HG03575 (cell line): ENCODE measurements at regions not wholly inside any gene's neighbourhood (a gene's known extent, or its start where the extent isn't known, plus 50 kb on each side); places are given as distances from the start of the nearest gene placed in this dataset.

Source experiments
- ATAC-seq: cut with Tn5 transposase; IDR thresholded peaks from one replicate; pipeline ENCODE4 v1.9.1; 2021; ENCODE audit not compliant: unreplicated experiment, insufficient number of reproducible peaks, low FRiP score; ENCODE audit errors: extremely low read depth

DNA sequence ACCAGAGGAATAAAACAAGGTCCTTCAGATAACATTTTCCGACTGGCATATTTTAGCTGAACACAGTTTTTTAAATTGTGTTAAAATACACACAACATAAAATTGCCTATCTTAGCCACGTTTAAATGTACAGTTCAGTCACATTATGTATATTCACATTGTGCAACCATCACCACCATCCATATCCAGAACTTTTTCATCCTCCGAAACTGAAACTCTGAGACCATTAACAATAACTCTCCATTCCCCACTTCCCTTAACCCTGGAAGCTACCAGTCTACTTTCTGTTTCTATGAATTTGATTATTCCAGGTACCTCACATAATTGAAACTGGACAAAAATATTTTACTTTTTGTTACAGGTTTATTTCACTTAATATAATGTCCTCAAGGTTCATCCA lies 213.3 kb downstream of the ETS1 start:
- no peak for ATAC-seq

DNA sequence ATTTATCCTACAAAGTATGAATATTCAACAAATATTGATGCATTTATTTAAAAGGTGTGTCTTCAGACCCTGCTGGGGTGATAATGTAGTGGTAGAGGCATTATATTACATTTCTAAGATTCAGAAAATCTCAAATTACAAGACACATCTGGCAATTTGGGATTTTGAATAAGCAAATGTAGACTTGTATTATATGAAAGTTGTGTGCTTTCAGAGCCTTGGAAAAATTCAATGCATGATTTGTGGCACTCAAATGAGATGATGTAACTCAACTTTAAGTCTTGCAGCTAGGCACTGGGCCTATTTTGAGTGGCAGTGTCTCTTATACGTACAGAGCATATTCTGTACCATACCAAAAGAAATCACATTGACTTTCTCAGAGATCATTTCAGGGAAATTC lies 214.4 kb downstream of the ETS1 start:
- no peak for ATAC-seq

DNA sequence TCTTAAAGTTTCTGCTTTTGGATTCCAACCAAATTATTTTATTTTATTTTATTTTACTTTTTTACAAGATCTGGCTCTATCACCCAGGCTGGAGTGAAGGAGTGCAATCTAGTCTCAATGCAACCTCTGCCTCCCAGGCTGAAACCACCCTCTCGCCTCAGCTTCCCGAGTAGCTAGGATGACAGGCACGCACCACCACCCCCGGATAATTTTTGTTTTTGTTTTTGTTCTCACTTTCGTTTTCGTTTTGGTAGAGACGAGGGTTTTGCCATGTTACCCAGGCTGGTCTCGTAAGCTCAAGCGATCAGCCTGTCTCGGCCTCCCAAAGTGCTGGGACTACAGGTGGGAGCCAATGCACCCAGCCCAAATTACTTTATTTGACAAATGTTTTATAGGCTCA lies 219.8 kb downstream of the ETS1 start:
- no peak for ATAC-seq

DNA sequence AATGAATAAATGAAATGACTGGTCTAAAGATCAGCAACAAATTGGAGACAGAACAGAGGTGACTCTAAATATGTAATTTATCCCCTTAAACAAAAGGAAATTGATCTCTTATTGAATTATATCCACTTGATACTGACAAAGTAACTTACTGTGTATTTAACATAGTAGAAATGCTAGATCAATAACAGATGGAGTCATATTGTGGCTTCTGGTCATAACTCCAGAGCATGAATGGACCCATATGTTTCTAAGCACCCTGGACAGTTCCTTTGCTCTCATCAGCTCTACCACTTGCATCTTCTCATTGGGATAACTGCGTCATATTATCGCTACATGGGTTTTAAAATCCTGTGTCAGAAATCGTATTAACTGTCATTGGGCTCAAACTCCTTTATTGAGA lies 222.3 kb downstream of the ETS1 start:
- no peak for ATAC-seq

DNA sequence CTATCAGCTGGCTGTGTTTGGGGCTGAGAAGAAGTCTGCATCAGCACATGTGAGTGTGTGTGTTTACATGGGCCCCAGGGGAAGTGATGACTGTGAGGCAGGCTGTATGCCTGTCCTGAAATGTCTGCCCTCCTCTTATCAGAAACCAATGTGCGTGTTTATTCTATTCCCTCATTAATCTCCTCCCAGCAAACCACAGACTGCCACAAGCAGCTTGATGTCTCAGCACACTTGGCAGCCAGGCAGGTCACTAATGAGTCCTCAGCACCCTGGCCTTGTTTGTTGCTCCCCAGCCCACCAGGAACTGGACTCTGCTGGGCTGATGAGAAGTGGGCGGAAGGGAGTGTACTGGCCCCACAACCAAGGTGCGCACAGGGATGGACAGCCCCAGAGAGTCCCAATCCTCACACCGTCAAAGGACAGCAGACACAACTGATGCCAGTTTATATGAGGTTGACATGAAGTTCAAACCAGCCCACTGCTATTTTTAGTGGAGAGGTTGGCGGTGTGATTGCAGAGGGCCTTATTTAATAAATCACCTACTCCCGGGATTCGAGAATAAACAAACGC lies 225.8 kb downstream of the ETS1 start:
- ATAC-seq, result no peak

DNA sequence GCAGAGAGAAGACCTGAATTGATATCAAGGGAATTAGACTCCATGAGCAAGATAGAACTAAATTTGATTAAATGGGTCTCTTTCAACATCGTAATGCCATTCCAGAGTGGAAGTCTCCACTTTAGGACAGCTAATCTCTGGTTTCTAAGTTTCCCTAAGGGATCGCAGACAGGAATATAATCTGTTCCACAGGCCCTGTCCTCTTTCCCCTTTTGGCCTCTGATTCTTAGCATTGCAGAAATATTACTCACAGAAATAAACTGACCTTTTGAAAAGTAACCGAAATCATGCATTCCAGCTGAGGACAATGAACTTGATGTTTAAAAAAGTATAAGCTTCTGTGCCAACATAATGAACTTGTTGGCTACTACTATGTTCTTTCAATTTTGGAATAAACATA lies 227.8 kb downstream of the ETS1 start:
- ATAC-seq, result no peak

DNA sequence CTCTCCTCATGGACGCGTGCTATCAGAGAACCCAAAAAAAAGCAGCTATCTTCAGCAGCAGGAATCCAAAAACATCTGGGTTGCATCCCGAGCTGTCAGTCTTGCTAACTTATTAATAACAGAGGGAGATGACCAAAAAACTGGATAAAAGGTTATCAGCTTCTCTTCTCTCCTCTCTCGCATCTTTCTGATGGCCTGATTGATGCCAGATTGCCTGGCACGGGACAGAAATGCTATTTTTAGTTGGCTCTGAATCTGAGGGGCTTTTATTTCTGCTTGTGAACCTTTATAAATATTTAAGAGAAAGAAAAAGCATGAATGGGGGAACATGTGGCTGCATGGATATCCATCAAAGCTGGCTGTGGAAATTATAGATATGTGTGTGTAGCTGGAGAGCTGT lies 230.3 kb downstream of the ETS1 start:
- ATAC-seq, result no peak

DNA sequence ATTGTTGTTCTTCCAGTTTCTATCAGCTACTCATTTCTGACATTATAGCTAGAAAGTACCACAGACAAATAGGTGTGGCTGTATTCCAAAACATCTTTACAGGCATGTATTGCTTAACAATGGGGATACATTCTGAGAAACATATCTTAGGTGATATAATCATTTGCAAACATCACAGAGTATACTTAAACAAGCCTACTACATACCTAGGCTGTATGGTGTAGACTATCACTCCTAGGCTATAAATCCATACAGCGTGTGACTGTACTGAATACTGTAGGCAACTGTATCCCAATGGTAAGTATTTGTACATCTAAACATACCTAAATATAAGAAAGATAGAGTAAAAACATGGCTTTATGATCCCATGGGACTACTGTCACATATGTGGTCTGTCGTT lies 231.8 kb downstream of the ETS1 start:
- ATAC-seq, result no peak

DNA sequence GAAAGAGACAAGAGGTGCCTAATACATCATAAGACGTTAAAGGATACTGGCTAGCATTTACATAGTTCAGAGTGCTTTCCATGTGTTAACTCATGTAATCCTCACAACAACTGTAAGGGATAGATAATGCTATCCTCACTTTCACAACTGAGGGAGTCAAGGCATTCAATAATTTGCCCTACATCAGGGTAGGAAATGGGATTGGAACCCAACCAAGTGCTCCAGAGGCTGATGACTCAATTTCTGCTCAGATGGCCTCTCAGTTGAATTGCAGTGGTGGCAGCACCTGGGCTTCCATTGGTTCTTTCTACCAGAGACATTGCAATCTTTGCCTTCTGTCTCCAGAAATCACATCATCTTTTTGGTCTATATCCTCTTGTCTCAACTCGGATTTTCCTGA lies 232.9 kb downstream of the ETS1 start:
- ATAC-seq, result no peak

DNA sequence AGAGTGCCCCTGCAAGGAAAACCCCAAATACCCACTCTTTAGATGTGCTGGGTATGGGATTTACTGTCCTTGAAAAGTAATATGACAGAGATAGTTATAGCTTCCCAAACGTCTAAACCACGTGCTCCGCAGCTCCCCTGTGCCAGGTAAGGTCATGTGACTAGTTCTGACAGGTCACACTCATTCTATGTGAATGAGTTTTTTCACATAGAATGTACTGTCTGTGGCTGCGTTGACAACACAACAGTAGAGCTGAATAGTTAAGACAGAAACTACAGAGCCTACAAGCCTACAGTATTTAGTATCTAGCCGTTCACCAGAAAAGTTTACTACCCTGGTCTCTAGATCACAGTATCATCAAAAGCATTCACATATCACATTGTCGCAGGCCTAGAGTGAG lies 236.2 kb downstream of the ETS1 start:
- ATAC-seq, result no peak

DNA sequence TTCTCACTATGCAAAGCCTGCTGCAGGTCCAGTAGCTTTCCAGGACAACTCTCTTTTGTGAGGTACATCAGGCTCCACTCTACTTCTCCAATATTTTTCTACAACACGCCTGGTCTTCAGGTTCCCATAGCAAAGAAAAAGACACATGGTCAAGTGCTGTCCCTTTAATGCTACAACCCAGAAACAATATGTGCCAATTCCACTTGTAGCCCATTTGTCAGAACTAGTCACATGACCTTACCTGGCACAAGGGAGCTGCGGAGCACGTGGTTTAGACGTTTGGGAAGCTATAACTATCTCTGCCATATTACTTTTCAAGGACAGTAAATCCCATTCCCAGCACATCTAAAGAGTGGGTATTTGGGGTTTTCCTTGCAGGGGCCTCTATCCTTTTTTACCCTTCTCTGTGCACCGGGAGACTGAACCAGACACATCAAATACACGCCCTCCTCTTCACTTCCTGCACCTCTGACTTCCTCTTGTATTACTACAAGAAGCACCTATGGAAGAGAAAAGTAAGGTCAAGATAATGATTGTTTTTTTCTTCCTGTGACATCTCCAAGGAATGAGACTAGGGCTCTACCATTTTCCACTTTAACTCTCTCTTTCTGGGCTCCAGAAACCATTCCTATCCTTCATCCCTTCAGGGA lies 237.6 kb downstream of the ETS1 start:
- no peak for ATAC-seq

DNA sequence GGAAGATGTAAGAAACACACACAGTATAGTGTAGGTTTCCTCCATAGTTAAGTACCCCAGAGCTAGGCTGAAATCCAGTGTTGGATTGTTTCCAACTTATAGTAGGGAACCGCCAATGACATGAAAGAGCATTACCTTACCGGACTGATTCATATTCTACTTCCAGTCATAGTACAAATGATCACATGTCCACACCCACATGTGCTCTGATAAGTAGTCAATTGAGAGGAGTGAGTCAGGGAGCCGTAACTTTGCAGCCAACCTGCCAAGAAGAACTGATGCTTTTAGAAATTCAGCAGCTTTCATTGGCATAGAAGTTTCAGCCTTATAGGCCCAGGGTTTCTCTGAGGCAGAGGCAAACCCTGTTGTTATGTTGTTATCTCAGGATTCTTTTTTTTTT lies 240.6 kb downstream of the ETS1 start:
- ATAC-seq, result no peak

DNA sequence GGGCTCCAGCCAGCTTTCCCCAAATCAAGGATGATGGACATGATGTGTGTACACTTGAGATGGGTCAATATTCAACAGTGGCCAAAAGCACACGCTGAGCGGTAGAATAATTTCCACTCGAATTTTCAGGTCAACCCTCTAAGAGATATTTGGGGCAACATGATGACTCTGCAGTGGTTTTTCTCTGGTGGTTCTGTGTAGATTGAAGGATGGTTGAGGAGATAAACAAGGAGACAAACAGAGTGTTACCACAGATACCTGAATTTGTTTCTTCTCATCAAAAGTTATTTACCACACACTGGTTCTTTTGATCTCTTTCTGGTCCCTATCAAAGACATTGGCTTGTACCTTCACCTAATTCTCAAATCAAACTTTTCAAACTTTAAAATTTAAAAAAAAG lies 242.0 kb downstream of the ETS1 start:
- no peak for ATAC-seq

DNA sequence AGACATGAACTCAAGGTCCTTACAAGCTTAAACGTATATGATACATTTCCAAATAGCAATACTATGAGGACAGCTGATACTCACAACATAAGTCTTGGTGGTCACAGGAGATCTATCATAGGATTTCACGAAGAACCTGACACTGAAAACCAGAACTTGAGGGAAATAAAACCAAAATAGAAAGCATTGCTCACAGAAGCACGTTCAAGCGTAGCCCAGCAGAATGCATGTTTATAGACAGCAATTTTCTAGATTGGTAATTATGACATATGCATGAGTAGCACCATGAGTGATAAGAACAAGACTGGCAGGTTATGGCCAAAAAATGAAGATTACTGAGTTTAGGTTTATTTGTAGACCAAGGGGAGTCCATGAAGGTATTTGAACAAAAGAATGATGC lies 243.5 kb downstream of the ETS1 start:
- no peak for ATAC-seq

DNA sequence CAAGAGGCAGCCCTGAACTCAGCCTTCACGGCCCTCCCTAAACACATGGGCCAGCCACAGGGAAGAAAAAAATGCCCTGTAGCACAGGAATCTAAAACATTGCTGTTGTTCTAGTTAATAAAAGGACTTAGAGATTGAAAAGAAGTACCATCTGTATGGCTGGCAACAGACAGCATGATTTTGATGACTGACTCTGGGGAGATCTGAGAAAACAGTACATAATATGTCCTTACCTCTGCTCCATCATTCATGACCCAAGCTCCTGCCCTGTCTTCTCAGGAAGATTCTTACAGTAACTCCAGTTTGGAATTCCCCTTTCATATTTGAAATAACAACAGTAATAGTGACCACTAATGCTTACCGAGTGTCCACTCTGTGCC lies 244.2 kb downstream of the ETS1 start:
- ATAC-seq, result no peak

DNA sequence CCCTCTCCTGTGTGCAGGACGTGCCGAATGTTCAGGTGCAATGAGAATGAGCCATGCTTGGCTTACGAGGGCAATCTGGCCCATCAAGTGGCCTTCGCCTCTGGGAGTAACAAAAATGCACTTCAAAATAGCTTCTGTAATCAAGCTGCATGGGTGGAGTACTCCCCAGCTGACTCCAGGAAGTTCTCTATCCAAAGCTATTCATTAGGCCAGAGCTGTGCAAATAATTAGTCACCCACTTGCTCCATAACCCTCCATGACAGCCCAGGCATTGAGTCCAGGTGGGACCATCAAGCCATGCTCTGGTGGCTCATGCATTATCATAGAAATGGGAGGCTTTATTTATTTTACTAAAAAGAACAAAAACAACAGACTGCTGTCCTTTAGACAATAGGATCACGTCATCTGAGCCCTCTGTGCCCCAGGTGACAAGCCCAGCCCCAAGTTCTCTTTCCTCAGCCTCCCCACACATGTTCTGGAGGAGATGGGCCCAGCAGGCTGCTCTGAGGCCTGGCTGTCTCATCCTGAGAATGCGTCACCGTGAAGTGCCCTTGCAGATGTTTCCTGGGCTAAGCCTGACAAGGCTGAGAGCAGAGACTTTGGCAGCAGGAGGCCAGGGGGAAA lies 244.7 kb downstream of the ETS1 start:
- ATAC-seq, result peak; percentile 83

DNA sequence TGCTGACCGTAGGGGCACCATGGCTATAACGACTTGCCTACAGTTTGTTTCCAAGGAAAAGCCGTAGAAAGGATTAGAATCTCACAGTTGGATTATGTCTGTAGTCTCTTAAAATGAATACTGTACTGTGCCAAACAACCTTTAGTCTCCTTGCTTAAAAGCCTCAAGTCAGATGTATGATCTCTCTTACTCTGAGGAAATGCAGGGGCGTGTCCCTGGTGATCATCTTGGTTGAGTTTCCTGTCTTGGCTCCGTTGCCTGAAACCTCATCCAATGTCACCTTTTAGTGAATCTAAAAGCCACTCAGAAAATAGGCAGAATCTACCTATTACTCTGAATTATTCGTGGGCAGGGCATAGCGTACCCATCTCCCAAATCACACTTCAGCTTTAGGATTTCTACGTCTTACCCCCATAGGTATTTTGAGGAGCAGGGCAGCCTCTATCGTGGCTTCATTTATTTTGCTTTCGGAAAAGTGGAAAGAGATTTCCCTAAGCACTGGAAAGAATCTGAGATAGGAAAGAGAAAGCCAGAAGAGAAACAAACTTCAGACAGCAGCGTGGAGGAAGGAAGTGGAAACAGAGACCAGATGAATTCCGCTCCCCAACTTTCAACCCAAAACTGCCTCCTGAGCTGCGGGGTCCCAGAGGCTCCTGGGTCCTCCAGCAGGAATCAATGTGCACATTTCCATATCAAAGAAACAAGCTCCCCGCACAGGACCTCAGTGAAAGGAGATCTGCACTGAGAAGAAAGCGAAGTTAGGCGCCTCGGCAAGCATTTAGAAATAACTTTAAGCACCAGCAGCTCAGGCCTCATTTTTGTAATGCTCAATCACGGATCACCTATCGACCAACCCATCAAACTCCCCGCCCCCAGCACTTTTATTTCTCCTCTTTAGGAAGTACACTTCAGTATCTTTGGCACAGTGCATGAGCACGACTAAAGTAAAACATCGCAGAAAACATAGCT lies 245.8 kb downstream of the ETS1 start:
- ATAC-seq, result no peak

DNA sequence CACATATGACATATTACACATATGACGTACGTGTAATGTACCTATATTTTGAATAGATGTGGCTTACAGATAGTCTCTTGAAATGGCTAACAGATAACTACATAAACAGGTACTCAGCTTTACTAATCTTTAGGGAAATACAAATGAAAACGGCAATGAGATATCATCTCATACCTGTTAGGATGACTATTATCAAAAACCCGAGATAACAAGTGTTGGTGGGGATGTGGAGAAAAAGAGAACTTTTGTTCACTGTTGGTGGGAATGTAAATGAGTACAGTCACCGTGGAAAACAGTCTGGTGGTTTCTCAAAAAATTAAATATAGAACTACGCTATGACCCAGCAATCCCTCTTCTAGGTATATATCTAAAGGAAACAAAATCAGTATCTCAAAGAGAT lies 247.6 kb downstream of the ETS1 start:
- ATAC-seq, result no peak

DNA sequence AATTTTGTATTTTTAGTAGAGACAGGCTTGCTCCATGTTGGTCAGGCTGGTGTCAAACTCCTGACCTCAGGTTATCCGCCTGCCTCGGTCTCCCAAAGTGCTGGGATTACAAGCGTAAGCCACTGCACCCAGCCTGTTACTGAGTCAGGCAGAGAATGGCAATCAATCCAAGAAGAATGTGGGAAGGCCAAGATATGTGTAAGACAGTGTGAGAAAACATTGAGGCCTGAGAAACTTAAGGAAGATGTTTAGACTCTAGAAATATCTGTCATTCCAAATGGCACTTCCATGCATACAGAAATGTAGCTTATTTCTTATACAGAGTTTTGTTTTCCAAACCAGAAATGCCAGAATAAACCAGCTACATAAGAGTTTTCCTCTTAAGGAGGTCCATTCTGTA lies 248.5 kb downstream of the ETS1 start:
- ATAC-seq, result no peak

DNA sequence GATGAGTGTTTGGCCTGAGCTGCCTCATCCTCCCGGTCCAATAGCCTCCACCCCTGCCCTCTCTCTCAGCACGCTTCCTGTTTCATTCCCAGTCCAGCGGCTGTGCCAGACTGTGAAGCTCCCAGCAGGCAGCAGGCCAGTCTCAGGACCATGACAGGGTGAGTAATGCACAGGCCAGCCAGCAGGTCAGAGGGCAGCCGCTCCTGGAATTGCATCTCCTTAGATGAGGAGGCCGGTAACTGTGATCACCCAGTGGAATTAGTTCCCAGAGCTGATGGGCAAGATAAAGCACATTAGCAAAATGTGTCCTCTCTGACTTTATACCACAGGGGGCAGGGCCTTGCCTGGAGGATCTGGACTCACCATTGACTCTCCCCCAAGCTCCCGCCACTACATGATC lies 251.2 kb downstream of the ETS1 start:
- ATAC-seq, result no peak
